ENCODE measurements at regions not wholly inside any gene's neighbourhood (a gene's known extent, or its start where the extent isn't known, plus 50 kb on each side); places are given as distances from the start of the nearest gene placed in this dataset.

DNA sequence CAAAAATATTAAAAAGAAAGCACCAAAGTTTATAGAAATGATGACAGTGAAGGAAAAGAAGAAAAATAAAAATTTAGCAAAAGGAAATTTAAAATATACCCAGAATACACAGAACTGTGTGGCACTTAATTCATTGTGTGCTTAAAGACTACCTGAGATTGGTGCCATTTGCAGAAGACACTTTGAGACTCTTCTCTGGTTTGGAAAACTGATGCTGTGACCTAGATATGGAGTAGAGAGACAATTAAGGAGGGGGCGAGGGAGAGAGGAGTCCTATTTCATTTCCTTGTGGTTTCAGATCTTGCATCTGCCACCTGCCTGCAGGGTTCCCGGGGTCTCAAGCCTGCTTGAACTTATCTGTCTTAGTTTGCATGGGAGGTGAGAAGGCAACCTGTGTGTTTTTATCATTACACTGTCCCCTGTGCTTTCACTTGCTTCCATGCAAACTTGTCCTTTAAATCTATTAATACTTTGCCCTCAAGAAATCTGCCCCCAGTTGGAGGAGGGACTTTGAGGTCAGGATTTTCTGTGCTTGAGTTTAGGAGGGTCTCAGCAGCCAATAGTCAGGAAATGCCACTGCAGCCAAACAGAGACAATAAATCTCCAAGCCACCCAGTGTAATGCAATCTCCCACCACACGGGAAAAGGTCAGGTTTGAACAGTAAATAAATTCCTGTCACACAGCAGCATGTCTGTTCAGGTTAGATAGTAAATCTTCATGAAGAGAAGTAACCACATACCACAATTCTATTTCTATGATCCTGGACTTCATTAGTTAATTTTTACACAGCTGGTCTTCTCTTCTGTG is 119.4 kb downstream of the CAND1 start:
- intact Hi-C loops (cut with DNase I; ENCODE audit: low total_unique reads) = no loop called here
- no peak for DNase-seq
- Histone ChIP-seq H3K27ac (no peak overlapping the region), H3K4me3 (no peak overlapping the region), H3K4me1 (no peaks in the 10 kb centered on the region), H3K27me3 (no peaks in the 10 kb centered on the region), H3K36me3 (ENCODE audit: low read depth, missing control alignments) (no peaks in the 10 kb centered on the region), H3K9me3 (no peaks in the 10 kb centered on the region)
- no peak for TF ChIP-seq POLR2A (IDR thresholded peaks at IDR 0.05)
- TF ChIP-seq, protein P1, sequence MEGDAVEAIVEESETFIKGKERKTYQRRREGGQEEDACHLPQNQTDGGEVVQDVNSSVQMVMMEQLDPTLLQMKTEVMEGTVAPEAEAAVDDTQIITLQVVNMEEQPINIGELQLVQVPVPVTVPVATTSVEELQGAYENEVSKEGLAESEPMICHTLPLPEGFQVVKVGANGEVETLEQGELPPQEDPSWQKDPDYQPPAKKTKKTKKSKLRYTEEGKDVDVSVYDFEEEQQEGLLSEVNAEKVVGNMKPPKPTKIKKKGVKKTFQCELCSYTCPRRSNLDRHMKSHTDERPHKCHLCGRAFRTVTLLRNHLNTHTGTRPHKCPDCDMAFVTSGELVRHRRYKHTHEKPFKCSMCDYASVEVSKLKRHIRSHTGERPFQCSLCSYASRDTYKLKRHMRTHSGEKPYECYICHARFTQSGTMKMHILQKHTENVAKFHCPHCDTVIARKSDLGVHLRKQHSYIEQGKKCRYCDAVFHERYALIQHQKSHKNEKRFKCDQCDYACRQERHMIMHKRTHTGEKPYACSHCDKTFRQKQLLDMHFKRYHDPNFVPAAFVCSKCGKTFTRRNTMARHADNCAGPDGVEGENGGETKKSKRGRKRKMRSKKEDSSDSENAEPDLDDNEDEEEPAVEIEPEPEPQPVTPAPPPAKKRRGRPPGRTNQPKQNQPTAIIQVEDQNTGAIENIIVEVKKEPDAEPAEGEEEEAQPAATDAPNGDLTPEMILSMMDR (IDR thresholded peaks at IDR 0.05) = peak in 2 of 3 experiments; percentile 21 to 27
- 64 to 70% methylated on average over 3 of the region's 3 CpGs for WGBS, 2 donors

DNA sequence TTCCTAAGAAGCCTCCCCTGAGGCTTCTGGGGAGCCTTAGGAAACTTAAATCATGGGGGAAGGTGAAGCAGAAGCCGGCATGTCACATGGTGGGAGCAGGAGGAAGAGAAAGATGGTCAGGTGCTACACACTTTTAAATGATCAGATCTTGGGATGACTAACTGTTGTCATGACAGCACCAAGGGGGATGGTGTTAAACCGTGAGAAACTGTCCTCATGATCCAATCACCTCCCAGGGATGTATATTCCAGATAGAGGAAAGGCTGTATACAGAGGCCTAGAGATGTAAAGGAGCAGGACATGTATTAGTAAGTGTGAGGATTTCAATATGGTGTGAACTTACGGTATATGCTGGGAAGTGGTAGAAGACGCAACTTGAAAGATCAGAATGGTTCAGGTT is 121.1 kb downstream of the CAND1 start:
- intact Hi-C loops (cut with DNase I; ENCODE audit: low total_unique reads) = no loop called here
- Histone ChIP-seq H3K4me3 (no peak overlapping the region), H3K9me3 (no peaks in the 10 kb centered on the region), H3K36me3 (ENCODE audit: low read depth, missing control alignments) (no peaks in the 10 kb centered on the region), H3K27me3 (no peaks in the 10 kb centered on the region), H3K27ac (no peak overlapping the region), H3K4me1 (no peaks in the 10 kb centered on the region)
- TF ChIP-seq POLR2A (IDR thresholded peaks at IDR 0.05) = no peak
- TF ChIP-seq, protein P1 (IDR thresholded peaks at IDR 0.05) = no peak
- 88 to 97% methylated on average over 4 of the region's 4 CpGs for WGBS, 2 donors
- DNase-seq = no peak

DNA sequence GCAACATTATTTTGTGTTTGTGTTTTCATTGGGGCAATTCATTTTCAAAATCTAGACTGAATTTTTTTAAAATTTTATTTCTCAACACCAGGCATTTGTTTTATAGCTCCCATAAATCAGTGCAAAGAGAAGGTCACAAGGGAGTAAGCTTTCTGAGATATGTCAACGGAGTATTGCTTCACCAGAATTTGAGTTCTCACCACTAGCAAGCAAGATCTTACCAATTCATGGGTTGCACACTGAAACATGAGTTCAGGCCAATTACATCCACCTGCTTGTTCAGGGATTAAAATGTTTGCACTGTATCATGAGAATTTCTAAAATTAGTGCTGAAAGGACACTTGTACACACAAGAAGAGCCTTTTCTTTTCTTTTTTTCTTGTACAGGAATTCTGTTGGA is 121.9 kb downstream of the CAND1 start:
- intact Hi-C loops (cut with DNase I; ENCODE audit: low total_unique reads) = no loop called here
- TF ChIP-seq, protein P1 (IDR thresholded peaks at IDR 0.05) = no peak
- TF ChIP-seq POLR2A (IDR thresholded peaks at IDR 0.05) = no peak
- no peaks in the 10 kb centered on the region for H3K4me1 ChIP-seq
- H3K36me3 ChIP-seq (ENCODE audit: low read depth, missing control alignments) = no peaks in the 10 kb centered on the region
- no peak for DNase-seq
- no peaks in the 10 kb centered on the region for H3K27me3 ChIP-seq
- H3K9me3 ChIP-seq = no peaks in the 10 kb centered on the region
- no peak overlapping the region for H3K27ac ChIP-seq
- 83 to 90% methylated on average over 1 of the region's 1 CpG for WGBS, 2 donors
- H3K4me3 ChIP-seq = no peak overlapping the region

DNA sequence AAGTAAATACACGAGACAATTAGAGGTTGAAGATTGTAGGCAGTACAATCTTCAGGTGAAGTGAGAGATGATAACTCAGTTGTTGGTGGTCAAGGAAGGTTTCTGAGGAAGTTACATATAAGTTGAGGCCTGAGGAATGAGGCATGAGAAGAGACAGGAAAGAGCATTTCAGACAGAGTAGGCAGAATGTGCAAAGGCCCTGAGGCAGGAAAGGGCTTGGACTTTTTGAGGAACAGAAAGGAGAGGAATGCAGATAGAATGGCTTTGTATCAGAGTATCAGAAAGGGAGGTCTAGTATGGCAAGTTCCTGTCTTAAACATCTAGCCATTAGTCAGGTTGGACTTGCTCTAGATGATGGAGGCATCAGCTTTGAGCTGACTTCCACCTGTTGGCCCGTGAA is 122.5 kb downstream of the CAND1 start:
- Histone ChIP-seq H3K36me3 (ENCODE audit: low read depth, missing control alignments) (no peaks in the 10 kb centered on the region), H3K4me3 (no peak overlapping the region), H3K4me1 (no peaks in the 10 kb centered on the region), H3K27me3 (no peaks in the 10 kb centered on the region), H3K9me3 (no peaks in the 10 kb centered on the region), H3K27ac (no peak overlapping the region)
- intact Hi-C loops (cut with DNase I; ENCODE audit: low total_unique reads) = no loop called here
- 89 to 100% methylated on average over 2 of the region's 2 CpGs for WGBS, 2 donors
- no peak for TF ChIP-seq POLR2A (IDR thresholded peaks at IDR 0.05)
- TF ChIP-seq, protein P1 (IDR thresholded peaks at IDR 0.05) = no peak
- DNase-seq = no peak

DNA sequence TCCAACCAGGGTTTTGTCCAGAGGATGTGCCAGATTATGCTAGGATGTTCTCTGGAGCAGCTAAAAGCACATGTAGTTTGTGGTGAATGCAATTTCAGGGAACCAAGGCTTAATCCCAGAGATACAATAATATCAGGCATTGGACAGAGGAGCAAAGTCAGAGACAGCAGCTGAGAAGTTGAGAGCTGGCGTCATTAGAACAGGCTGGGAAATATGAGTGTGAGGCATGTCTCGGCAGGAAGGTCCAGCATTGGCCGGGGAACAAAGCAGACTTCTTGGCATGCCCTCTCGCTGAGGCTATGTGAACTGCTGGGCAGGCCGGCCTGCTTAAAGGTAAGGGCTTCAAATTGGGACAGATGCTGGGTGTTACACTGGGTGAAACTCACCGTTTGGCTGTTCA is 125.4 kb downstream of the CAND1 start:
- H3K4me3 ChIP-seq = no peak overlapping the region
- H3K9me3 ChIP-seq = no peaks in the 10 kb centered on the region
- no peaks in the 10 kb centered on the region for H3K36me3 ChIP-seq (ENCODE audit: low read depth, missing control alignments)
- H3K4me1 ChIP-seq = no peaks in the 10 kb centered on the region
- intact Hi-C loops (cut with DNase I; ENCODE audit: low total_unique reads) = no loop called here
- no peaks in the 10 kb centered on the region for H3K27me3 ChIP-seq
- no peak for TF ChIP-seq POLR2A (IDR thresholded peaks at IDR 0.05)
- TF ChIP-seq, protein P1 (IDR thresholded peaks at IDR 0.05) = no peak
- H3K27ac ChIP-seq = no peak overlapping the region
- WGBS, 2 donors = 36 to 40% methylated on average over 6 of the region's 6 CpGs
- DNase-seq = peak; percentile 16

Data from testis (tissue), 2 donors.